HG02943 (cell line): ENCODE measurements at regions not wholly inside any gene's neighbourhood (a gene's known extent, or its start where the extent isn't known, plus 50 kb on each side); places are given as distances from the start of the nearest gene placed in this dataset.

ENCODE experiments used
- ATAC-seq: cut with Tn5 transposase; IDR thresholded peaks from one replicate; pipeline ENCODE4 v1.9.1; 2021; ENCODE audit warnings: mild to moderate bottlenecking, low read depth, moderate library complexity; ENCODE audit not compliant: unreplicated experiment

DNA sequence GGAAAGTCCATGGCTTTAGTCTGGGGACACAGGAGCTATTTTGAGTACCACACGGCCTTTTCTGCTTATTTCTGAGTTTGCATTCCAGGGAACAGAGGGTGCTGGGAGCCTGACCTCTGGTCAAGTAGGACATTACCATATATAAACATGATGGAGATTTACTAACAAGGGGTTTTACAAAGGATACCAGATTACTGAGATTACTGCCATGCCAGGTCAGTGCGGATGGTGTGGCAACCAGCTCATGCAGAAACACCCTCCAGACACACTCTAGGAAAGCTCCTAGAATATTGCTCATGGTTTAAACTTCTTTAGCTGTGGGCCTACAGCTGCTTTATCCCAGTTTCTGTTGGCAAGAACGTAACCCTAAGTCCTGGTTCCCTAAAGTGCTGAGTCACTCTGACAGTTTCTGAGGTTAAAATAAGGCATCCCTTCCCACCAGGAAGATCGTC is 54.3 kb upstream of the AGTR1 start:
- no peak for ATAC-seq

DNA sequence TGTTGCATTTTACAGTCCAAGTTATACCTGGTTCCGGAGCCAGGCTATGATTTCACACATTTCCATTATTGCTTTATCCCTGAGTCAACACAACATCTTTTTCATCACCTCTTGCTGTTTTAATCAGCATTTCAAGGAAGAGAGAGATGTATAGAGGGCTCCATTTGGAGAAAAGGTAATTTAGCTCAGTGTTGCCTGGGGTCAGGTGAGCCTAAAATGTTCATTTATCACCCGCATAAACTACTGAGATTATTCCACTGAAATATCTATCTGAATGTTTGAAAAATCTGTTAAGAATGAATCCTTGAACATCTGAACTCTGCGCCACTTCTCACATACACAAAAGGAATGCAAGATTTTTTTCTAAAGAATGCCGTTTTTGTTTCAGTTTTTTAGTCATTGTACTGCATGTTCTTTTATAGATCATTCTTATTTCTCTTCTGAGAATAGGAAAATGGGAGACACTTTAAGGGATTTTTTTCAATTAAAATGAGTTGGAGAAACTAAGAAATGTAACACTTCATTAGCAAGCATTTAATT is 51.5 kb upstream of the AGTR1 start:
- no peak for ATAC-seq
